ENCODE measurements at regions not wholly inside any gene's neighbourhood (a gene's known extent, or its start where the extent isn't known, plus 50 kb on each side); places are given as distances from the start of the nearest gene placed in this dataset.
"Not testable (repeated sequence)": the region's sequence is repeated elsewhere in the genome, so short reads cannot be mapped to it uniquely, and the experiment has no call there.

DNA sequence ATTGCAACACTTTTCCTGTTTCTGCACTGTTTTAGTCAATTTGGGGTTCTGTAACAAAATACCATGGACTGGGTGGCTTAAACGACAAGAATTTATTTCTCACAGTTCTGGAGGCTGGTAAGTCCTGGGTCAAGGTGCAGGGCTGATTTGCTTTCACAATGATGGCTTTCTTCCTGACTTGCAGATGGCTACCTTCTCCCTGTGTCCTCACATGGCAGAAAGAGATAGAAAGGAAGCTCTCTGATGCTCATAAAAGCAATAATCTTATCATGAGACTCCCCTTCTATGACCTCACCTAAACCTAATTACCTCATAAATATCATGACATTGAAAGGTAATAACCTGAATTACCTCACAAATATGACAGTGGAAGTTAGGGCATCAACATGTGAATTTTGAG lies 511.5 kb upstream of the CITED2 start:
- no peak for DNase-seq
- H3K36me3 Mint-ChIP-seq: no peaks in the 10 kb centered on the region
- CTCF ChIA-PET: no interaction called here
- no peaks in the 10 kb centered on the region for H3K9me3 Mint-ChIP-seq
- no peak overlapping the region for H3K27ac Mint-ChIP-seq
- H3K27me3 Mint-ChIP-seq: no peaks in the 10 kb centered on the region
- H3K4me1 Mint-ChIP-seq: no peaks in the 10 kb centered on the region
- no peak overlapping the region for H3K4me3 Mint-ChIP-seq

DNA sequence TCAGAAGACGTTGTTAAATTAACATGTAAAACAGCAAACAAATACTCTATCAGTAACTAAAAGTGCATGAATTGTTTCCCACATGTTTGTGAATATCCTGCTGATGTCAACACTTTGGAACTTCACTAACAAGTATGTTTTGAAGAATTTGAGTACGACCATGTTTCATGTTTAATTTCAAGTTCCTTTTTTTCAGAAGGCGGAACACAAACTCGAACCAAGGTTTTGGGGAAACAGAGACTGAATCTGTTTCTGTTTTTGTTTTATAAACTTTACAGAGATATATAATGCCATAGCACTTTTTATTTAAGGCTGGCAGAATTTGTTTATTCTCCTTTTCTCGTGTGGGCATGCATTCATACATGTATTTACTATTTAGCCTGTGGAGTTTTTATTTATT lies 509.3 kb upstream of the CITED2 start:
- Mint-ChIP-seq H3K36me3 (no peaks in the 10 kb centered on the region), H3K4me3 (no peak overlapping the region), H3K27me3 (no peaks in the 10 kb centered on the region), H3K9me3 (no peaks in the 10 kb centered on the region), H3K27ac (no peak overlapping the region), H3K4me1 (no peaks in the 10 kb centered on the region)
- DNase-seq: no peak
- CTCF ChIA-PET: no interaction called here

DNA sequence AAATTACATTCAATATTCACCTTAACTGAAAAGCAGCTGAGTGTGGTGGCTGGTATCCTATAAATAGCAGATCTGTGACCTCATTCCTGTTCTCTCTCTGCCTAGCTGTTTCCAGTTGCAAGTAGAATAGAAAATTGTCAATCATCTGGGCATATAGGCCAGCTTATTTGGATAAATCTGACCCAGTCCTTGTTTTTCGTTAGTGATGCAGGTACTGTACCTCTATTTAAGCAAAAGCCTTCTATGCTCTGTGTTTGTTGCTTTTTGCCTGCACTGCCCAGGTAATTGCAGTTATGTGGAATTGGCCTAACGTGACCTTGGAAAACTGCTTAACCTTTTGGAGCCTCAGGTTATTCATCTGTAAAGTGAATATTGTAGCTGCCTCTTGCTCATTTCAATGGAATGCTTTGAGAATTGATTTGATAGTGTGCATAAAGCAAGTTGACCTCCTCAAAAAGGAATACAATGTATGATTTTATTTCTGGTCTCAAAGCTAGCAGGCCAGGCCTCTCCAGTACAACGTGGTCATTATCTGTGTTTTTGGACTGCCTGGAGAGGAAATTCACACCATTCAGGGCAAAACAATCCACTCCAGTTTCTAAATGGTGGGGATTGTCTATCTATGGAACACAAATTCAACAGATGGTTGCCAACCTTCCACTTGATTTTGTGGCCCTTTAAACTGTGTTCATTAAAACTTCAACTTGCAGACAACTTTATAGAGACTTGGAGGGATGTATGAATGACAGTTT lies 508.7 kb upstream of the CITED2 start:
- Mint-ChIP-seq H3K27me3 (no peaks in the 10 kb centered on the region), H3K27ac (no peak overlapping the region), H3K4me3 (no peak overlapping the region), H3K4me1 (no peaks in the 10 kb centered on the region), H3K36me3 (no peaks in the 10 kb centered on the region), H3K9me3 (no peaks in the 10 kb centered on the region)
- CTCF ChIA-PET: interaction anchor here (0.7 kb wide), 2 partner anchors 396 to 1601 kb away, joined by 3 read pairs; no protein-coding TSS in a partner anchor
- no peak for DNase-seq

DNA sequence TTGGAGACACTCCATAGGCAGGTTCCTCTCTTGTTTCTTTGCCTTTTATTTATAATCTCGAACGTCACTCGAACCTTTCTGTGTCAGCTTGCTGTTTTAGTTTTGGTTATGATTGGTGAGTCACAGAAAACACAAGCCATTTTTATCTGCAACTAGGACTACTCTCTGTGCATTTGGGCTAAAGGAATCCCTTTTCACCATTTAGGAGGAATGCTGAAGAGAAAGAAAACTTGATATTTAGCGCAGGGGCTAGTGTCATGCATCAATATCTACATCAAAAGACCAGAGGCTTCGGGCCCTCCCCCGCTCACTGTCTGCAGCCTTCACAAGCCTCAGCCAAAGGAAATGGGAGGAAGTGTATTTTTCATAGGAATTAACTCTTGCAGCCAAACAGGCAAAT lies 507.8 kb upstream of the CITED2 start:
- no peak overlapping the region for H3K4me3 Mint-ChIP-seq
- H3K36me3 Mint-ChIP-seq: no peaks in the 10 kb centered on the region
- no peaks in the 10 kb centered on the region for H3K9me3 Mint-ChIP-seq
- no peak for DNase-seq
- CTCF ChIA-PET: interaction anchor here (0.6 to 1.1 kb wide), 3 partner anchors 13 to 504 kb away, joined by 3 to 4 read pairs (median 3); no protein-coding TSS in a partner anchor
- H3K27me3 Mint-ChIP-seq: no peaks in the 10 kb centered on the region
- no peaks in the 10 kb centered on the region for H3K4me1 Mint-ChIP-seq
- no peak overlapping the region for H3K27ac Mint-ChIP-seq

DNA sequence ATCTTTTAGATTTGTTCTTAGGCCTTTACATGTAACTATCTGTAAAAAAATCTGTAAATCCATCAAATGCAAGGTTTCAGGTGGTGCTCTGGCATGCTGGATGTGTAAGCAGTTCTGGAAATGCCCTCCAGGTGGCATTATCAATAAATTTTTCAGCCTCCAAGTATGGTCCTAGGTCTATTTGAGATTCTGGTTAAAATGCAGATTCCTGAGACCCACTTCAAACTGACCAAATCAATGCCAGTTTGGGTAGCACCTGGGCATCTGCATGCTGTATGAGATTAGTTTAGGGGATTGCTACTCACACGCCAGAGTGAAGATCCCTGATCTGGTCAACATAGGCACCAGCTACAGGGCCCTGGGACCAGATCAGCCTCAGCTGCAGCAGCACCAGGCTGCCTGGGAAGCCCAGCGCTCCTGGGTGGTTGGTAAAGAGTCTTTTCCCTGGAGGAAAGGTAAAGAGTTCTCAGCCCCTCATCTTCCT lies 507.3 kb upstream of the CITED2 start:
- no peaks in the 10 kb centered on the region for H3K27me3 Mint-ChIP-seq
- CTCF ChIA-PET: interaction anchor here (0.6 to 1.1 kb wide), 3 partner anchors 14 to 503 kb away, joined by 3 to 4 read pairs (median 3); no protein-coding TSS in a partner anchor
- H3K36me3 Mint-ChIP-seq: no peaks in the 10 kb centered on the region
- no peaks in the 10 kb centered on the region for H3K4me1 Mint-ChIP-seq
- H3K27ac Mint-ChIP-seq: no peak overlapping the region
- DNase-seq: no peak
- H3K4me3 Mint-ChIP-seq: no peak overlapping the region
- H3K9me3 Mint-ChIP-seq: no peaks in the 10 kb centered on the region

DNA sequence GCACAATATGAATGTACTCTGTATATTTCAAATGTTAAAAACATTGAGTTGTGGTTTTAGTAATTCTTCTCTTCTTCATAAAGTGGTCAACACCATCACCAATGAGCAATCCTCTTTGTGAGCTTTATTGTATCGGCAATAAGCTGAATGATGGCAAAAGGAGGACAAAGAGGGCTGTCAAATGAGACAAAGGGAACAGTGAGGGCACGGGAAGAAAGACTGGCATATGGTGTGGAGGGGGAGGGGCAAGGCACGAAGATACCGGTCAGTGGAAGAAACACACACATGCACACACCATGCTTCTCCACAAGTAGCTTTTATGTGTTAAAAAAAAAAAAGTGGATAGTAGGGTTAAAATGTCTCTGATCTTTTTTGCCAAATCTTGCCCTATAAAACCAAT lies 506.8 kb upstream of the CITED2 start:
- H3K4me3 Mint-ChIP-seq: no peak overlapping the region
- CTCF ChIA-PET: interaction anchor here (0.6 to 1.1 kb wide), 3 partner anchors 14 to 503 kb away, joined by 3 to 4 read pairs (median 4); no protein-coding TSS in a partner anchor
- H3K4me1 Mint-ChIP-seq: no peaks in the 10 kb centered on the region
- no peak for DNase-seq
- no peaks in the 10 kb centered on the region for H3K9me3 Mint-ChIP-seq
- H3K36me3 Mint-ChIP-seq: no peaks in the 10 kb centered on the region
- H3K27me3 Mint-ChIP-seq: no peaks in the 10 kb centered on the region
- H3K27ac Mint-ChIP-seq: no peak overlapping the region

DNA sequence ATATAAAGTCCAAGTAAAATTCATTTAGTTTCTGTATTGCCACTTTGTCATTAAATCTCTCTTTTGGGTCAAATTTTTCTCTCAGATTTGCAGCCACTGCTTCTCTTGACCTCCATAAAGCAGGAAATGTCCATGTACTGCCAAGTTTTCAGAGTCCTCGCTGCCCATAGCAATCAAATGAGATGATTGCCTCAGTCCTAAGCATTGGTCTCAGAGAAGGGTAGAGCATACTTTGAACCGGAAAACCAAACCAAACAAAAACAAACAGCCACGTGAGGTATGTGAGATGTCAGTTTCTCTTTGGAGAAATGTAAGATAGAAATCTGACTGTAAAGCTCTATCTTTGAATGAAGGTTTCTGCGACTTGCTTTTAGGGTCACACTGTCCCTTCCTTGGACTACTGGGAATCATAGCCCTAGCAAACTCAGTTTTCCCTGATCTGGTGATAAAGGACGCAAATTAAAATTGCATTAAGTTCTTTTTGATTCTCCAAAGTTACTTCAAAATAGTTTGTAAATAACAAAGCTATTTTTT lies 505.4 kb upstream of the CITED2 start:
- no peak overlapping the region for H3K27ac Mint-ChIP-seq
- DNase-seq: no peak
- H3K4me3 Mint-ChIP-seq: no peak overlapping the region
- no peaks in the 10 kb centered on the region for H3K36me3 Mint-ChIP-seq
- H3K27me3 Mint-ChIP-seq: no peaks in the 10 kb centered on the region
- CTCF ChIA-PET: no interaction called here
- H3K9me3 Mint-ChIP-seq: no peaks in the 10 kb centered on the region
- no peaks in the 10 kb centered on the region for H3K4me1 Mint-ChIP-seq

DNA sequence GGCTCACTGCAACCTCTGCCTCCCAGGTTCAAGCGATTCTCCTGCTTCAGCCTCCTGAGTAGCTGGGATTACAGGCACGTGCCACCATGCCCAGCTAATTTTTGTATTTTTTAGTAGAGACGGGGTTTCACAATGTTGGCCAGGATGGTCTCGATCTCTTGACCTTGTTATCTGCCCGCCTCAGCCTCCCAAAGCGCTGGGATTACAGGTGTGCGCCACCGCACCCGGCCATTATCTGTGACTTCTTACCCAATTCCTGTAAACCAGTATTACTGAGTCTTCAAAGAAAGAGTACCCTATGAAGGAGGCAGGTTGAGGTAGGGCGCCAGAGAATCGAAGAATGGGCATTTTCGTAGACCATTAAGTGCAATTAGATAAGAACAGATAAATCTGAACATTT lies 504.8 kb upstream of the CITED2 start:
- H3K27ac Mint-ChIP-seq, H3K36me3 Mint-ChIP-seq, DNase-seq, CTCF ChIA-PET, H3K27me3 Mint-ChIP-seq, H3K9me3 Mint-ChIP-seq, H3K4me1 Mint-ChIP-seq, H3K4me3 Mint-ChIP-seq: not testable (repeated sequence)

DNA sequence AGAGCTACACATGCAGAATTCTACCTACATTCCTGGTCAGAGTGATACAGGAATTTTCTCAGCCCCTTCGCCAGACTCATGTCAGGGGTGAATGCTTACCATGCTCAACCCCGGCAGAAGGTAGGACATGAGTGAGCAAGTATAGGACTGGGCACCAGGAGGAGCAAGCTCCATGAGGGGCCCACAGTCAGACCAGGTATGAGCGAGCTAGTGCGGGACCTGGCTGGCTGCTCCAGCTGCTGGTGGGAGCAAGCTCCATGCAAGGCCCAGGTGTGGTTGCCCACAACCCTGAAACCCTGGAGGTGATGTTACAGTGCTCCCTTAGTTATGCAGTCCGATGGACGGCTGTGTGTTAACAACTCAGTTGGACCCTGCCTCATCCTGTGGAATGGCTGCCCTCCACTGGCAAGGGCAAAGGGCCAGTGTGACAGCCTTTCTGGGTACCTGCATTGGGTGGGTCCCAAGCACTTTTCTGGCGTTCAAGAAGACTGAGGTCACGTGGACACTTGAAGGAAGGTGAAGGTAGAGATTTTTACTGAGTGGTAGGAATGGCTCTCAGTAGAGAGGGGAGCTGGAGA lies 503.5 kb upstream of the CITED2 start:
- no peak overlapping the region for H3K27ac Mint-ChIP-seq
- no peaks in the 10 kb centered on the region for H3K4me1 Mint-ChIP-seq
- no peaks in the 10 kb centered on the region for H3K27me3 Mint-ChIP-seq
- CTCF ChIA-PET: interaction anchor here (0.6 kb wide), 1 partner anchor 162 kb away, joined by 3 read pairs; no protein-coding TSS in a partner anchor
- H3K4me3 Mint-ChIP-seq: no peak overlapping the region
- no peaks in the 10 kb centered on the region for H3K9me3 Mint-ChIP-seq
- no peak for DNase-seq
- H3K36me3 Mint-ChIP-seq: no peaks in the 10 kb centered on the region

DNA sequence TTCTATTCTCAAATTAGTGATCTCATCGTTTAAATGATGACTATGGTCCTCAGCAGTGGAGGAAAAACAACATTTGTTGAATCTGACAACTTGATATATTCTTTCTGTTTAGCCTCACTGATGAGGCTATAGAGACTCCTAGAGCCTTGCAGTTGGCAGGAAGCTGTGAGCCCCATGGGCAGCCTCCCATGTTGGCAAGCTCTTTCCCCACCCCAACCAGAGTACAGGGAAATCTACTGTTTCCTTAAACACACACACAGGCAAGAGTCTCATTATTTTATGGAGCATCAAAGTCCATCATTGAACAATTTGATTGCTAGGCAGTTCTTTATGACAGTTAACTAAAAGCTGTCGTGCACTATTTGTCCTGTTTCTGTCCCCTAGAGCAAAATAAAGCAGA lies 498.2 kb upstream of the CITED2 start:
- DNase-seq: no peak
- CTCF ChIA-PET: interaction anchor here (0.6 kb wide), 1 partner anchor 242 kb away, joined by 4 read pairs; no protein-coding TSS in a partner anchor
- H3K27me3 Mint-ChIP-seq: no peaks in the 10 kb centered on the region
- H3K4me3 Mint-ChIP-seq: no peak overlapping the region
- H3K27ac Mint-ChIP-seq: no peak overlapping the region
- no peaks in the 10 kb centered on the region for H3K9me3 Mint-ChIP-seq
- H3K36me3 Mint-ChIP-seq: no peaks in the 10 kb centered on the region
- H3K4me1 Mint-ChIP-seq: no peaks in the 10 kb centered on the region

DNA sequence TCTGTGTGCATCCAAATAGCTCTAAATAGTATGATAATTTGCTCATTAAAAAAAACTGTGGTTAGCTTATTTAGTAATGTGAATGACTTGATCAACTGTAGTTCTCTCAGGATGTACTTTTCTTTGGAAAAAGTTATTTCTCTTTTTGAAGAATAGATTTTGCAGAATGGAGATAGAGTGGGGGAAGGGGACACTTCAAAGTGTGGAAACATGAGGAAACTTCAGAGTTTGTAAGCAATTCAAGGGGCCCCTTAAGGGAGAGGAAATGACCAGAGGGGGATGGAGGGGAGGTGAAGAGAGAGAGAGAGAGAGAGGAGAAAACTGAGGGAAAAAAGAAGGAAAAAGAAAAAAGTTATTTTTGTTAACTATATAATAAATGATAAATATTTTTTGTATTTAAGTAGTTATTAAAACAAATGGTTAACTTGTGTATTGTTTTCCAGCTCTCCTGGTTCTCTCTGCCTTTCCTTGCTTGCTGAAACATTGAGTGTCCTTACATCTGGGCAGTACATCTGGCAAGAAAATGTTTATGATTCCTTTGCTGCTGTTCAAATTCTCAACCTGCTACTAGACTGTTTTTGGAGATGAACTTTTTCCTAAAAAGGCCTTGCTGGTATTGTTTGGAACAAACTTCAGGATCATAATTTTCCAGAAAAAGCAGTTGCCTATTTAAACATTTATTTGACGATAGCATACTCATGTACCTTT lies 497.5 kb upstream of the CITED2 start:
- no peaks in the 10 kb centered on the region for H3K4me1 Mint-ChIP-seq

DNA sequence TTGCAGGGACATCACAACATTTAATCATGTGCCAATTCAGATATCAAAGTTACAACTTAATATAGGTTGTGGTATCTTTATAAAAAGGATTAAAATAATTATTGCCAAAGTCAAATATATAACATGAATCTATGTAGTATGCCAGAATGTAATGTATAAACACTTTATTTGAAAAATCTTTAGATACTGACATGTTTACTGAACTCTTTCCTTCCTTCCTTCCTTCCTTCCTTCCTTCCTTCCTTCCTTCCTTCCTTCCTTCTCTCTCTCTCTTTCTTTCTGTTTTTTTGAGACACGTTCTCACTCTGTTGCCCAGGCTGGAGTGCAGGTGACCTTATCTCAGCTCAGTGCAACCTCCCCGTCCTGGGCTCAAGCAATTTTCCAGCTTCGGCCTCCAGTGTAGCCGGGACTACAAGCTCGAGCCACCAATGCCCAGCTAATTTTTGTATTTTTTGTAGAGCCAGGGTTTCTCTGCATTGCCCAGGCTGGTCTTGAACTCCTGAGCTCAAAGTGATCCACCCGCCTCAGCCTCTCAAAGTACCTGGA lies 496.8 kb upstream of the CITED2 start:
- no peak overlapping the region for H3K4me3 Mint-ChIP-seq
- no peaks in the 10 kb centered on the region for H3K4me1 Mint-ChIP-seq
- H3K9me3 Mint-ChIP-seq: no peaks in the 10 kb centered on the region
- no peaks in the 10 kb centered on the region for H3K36me3 Mint-ChIP-seq
- CTCF ChIA-PET: no interaction called here
- H3K27ac Mint-ChIP-seq: no peak overlapping the region
- no peaks in the 10 kb centered on the region for H3K27me3 Mint-ChIP-seq
- DNase-seq: no peak

More for the DNA sequence above, 497.5 kb upstream of the CITED2 start:
- CTCF ChIA-PET: no interaction called here
- DNase-seq: no peak
- no peaks in the 10 kb centered on the region for H3K9me3 Mint-ChIP-seq
- H3K4me3 Mint-ChIP-seq: no peak overlapping the region
- H3K27ac Mint-ChIP-seq: no peak overlapping the region
- H3K27me3 Mint-ChIP-seq: no peaks in the 10 kb centered on the region
- H3K36me3 Mint-ChIP-seq: no peaks in the 10 kb centered on the region

DNA sequence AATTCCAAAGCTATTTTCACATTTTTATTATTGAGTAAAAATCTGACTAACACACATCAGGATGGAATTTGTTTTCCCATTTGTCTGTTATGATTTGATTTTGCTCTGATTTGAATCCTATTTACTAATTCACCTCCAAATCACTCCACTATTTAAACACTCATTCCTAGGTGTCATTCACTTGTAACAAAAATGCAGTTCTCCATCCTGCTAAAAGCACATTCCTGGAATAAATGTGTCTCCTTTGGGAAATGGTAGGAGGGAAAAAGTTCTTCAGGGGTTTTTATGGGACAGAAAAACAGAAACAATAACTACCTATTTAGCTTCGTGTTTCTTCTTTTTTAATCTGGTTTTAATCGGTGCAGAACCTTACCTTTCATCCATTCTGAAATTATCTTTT lies 494.1 kb upstream of the CITED2 start:
- no peaks in the 10 kb centered on the region for H3K27me3 Mint-ChIP-seq
- no peak for DNase-seq
- no peak overlapping the region for H3K27ac Mint-ChIP-seq
- no peaks in the 10 kb centered on the region for H3K9me3 Mint-ChIP-seq
- CTCF ChIA-PET: no interaction called here
- no peak overlapping the region for H3K4me3 Mint-ChIP-seq
- H3K36me3 Mint-ChIP-seq: no peaks in the 10 kb centered on the region
- no peaks in the 10 kb centered on the region for H3K4me1 Mint-ChIP-seq

DNA sequence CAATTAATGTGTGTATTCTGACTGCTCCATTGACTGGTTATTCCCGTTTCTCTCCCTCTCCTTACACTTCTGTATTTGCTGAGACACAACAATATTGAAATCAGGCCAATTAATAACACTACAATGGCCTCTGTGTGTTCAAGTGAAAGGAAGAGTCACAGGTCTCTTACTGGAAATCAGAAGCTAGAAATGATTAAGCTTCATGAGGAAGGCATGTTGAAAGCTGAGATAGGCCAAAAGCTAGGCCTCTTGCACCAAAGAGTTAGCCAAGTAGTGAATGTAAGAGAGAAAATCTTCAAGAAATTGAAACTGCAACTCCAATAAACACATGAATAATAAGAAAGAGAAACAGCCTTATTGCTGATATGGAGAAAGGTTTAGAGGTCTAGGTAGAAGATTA lies 489.5 kb upstream of the CITED2 start:
- H3K4me1 Mint-ChIP-seq: no peaks in the 10 kb centered on the region
- H3K36me3 Mint-ChIP-seq: no peaks in the 10 kb centered on the region
- CTCF ChIA-PET: no interaction called here
- DNase-seq: no peak
- H3K4me3 Mint-ChIP-seq: no peak overlapping the region
- H3K27ac Mint-ChIP-seq: no peak overlapping the region
- no peaks in the 10 kb centered on the region for H3K9me3 Mint-ChIP-seq
- H3K27me3 Mint-ChIP-seq: no peaks in the 10 kb centered on the region
